HCT116 (cell line): ENCODE measurements at regions not wholly inside any gene's neighbourhood (a gene's known extent, or its start where the extent isn't known, plus 50 kb on each side); places are given as distances from the start of the nearest gene placed in this dataset.
A peak's percentile ranks its signal among the peaks of the same experiment; 100 is the strongest.

ENCODE experiments used
- ATAC-seq: fragments of 200-7000 bp; cut with Tn5 transposase; 2 replicates; pipeline ENCODE4 v1.9.1; 2020; ENCODE audit warnings: mild to moderate bottlenecking, moderate library complexity
- BruUV-seq: library from RNA; stranded (reverse); fragments of 400-500 nt; replicated peaks from 2 replicates; lab custom pipeline; 2021; lab: Mats Ljungman, UMichigan
- CTCF ChIA-PET: fragments of 300-600 bp; sonication (Branson Sonifier 250); formaldehyde crosslinking; loops from one replicate; lab custom pipeline; 2021; ENCODE audit warnings: antibody characterized with exemption; lab: Charles Lee
- POLR2A ChIA-PET: fragments of 300-600, 350-600 bp; sonication (Branson Sonifier 250); formaldehyde crosslinking; loops from one replicate; lab custom pipeline; 2021; ENCODE audit warnings: antibody characterized with exemption; lab: Charles Lee
- RAD21 ChIA-PET, 2 experiments: fragments of 300-600 bp; sonication (Branson Sonifier 250); formaldehyde crosslinking; loops; one replicate each; lab custom pipeline; 2023; ENCODE audit warnings: low total read pairs in 2 of 2; ENCODE audit not compliant: uncharacterized antibody in 2 of 2, unreplicated experiment in 2 of 2, low non-redundant PET in 1 of 2; lab: Charles Lee
- DNase-seq: peaks from one replicate; pipeline ENCODE4 v3.0.0-alpha.2; 2010; ENCODE audit warnings: low read depth, low spot score
- H2AFZ ChIP-seq: fragments of 200-600 bp; shearing (Covaris generic), sonication (generic); 2 replicates; pipeline ENCODE4 v1.6.1; 2017; ENCODE audit warnings: low read depth, mixed run types, mixed read lengths, antibody characterized with exemption, low read length; ENCODE audit not compliant: poor library complexity, severe bottlenecking
- H3K27ac ChIP-seq: 2 replicates; pipeline ENCODE4 v1.5.1; 2012; ENCODE audit warnings: low read depth, low read length
- H3K27me3 ChIP-seq: fragments of 200-600 bp; sonication (generic); 2 replicates; pipeline ENCODE4 v1.6.1; 2016; ENCODE audit warnings: mixed run types, low read length, mixed read lengths; ENCODE audit not compliant: insufficient read depth
- H3K36me3 ChIP-seq, 2 experiments: fragments of 200-500 bp in 1 of 2; fragments of 200-600 bp in 1 of 2; sonication (Bioruptor generic) in 1 of 2; sonication (generic) in 1 of 2; 2 replicates each; pipeline versions ENCODE4 v1.5.1 to v1.6.1; 2014 to 2016; ENCODE audit warnings: low read length in 2 of 2, inconsistent platforms in 1 of 2, mixed read lengths in 1 of 2, mixed run types in 1 of 2; ENCODE audit not compliant: insufficient read depth in 2 of 2, control insufficient read depth in 1 of 2
- H3K4me1 ChIP-seq, 2 experiments: fragments of 200-600 bp in 1 of 2; sonication (generic) in 1 of 2; 2 replicates each; pipeline versions ENCODE4 v1.5.1 to v1.6.1; 2012 to 2017; ENCODE audit warnings: low read length in 2 of 2, inconsistent platforms in 1 of 2, mild to moderate bottlenecking in 1 of 2, mixed read lengths in 1 of 2, mixed run types in 1 of 2, moderate library complexity in 1 of 2; ENCODE audit not compliant: insufficient read depth in 2 of 2, control insufficient read depth in 1 of 2
- H3K4me2 ChIP-seq: fragments of 200-600 bp; sonication (generic); 2 replicates; pipeline ENCODE4 v1.6.1; 2017; ENCODE audit warnings: mixed run types, low read length, mixed read lengths
- H3K4me3 ChIP-seq, 2 experiments: fragments of 200-600 bp in 1 of 2; sonication (generic) in 1 of 2; replicated peaks in 1 of 2; 2 replicates each; pipeline ENCODE4 v1.5.1; 2011 to 2016; ENCODE audit warnings: low read length in 2 of 2, control low read depth in 1 of 2, low read depth in 1 of 2, mild to moderate bottlenecking in 1 of 2, mixed read lengths in 1 of 2, mixed run types in 1 of 2
- H3K79me2 ChIP-seq: fragments of 200-600 bp; sonication (generic); 2 replicates; pipeline ENCODE4 v1.6.1; 2017; ENCODE audit warnings: mild to moderate bottlenecking, mixed run types, low read length, moderate library complexity, mixed read lengths; ENCODE audit not compliant: insufficient read depth
- H3K9ac ChIP-seq: fragments of 200-600 bp; sonication (generic); 2 replicates; pipeline ENCODE4 v1.6.1; 2016; ENCODE audit warnings: low read length, mixed read lengths
- H3K9me2 ChIP-seq: fragments of 200-600 bp; sonication (generic), shearing (Covaris generic); 2 replicates; pipeline ENCODE4 v1.6.1; 2017; ENCODE audit warnings: mixed run types, mild to moderate bottlenecking, moderate library complexity; ENCODE audit not compliant: insufficient read depth
- H3K9me3 ChIP-seq, 2 experiments: fragments of 200-500 bp in 1 of 2; fragments of 200-600 bp in 1 of 2; sonication (Bioruptor generic) in 1 of 2; sonication (generic) in 1 of 2; 2 replicates each; pipeline ENCODE4 v1.6.1; 2014 to 2017; ENCODE audit warnings: low read length in 2 of 2, mixed read lengths in 2 of 2, inconsistent platforms in 1 of 2, low read depth in 1 of 2, mild to moderate bottlenecking in 1 of 2, mixed run types in 1 of 2, moderate library complexity in 1 of 2; ENCODE audit not compliant: control insufficient read depth in 1 of 2, insufficient read depth in 1 of 2
- H4K20me1 ChIP-seq: fragments of 200-600 bp; sonication (generic), shearing (Covaris generic); 2 replicates; pipeline ENCODE4 v1.6.1; 2017; ENCODE audit warnings: mixed run types, mild to moderate bottlenecking, moderate library complexity; ENCODE audit not compliant: insufficient read depth
- CBX3 ChIP-seq: IDR thresholded peaks from 2 replicates; pipeline ENCODE4 v1.6.1; 2012; ENCODE audit warnings: low read depth
- CEBPB ChIP-seq: IDR thresholded peaks from 2 replicates; pipeline ENCODE4 v1.6.1; 2012; ENCODE audit warnings: low read depth
- EGR1 ChIP-seq: IDR thresholded peaks from 2 replicates; pipeline ENCODE4 v1.6.1; 2012; ENCODE audit warnings: low read depth
- ELF1 ChIP-seq: IDR thresholded peaks from 2 replicates; pipeline ENCODE4 v1.6.1; 2012; ENCODE audit warnings: low read depth, borderline replicate concordance
- EZH2 ChIP-seq: fragments of 200-600 bp; sonication (generic); IDR thresholded peaks from 2 replicates; pipeline ENCODE4 v1.6.1; 2017; ENCODE audit warnings: antibody characterized with exemption, mixed run types
- FOSL1 ChIP-seq: IDR thresholded peaks from 2 replicates; pipeline ENCODE4 v1.6.1; 2012; ENCODE audit warnings: low read depth
- JUND ChIP-seq: IDR thresholded peaks from 2 replicates; pipeline ENCODE4 v1.6.1; 2012
- MAX ChIP-seq: IDR thresholded peaks from 2 replicates; pipeline ENCODE4 v1.6.1; 2012
- POLR2AphosphoS5 ChIP-seq: IDR thresholded peaks from 2 replicates; pipeline ENCODE4 v1.6.1; 2011; ENCODE audit warnings: mild to moderate bottlenecking, low read depth, low read length, moderate library complexity
- RAD21 ChIP-seq: IDR thresholded peaks from 2 replicates; pipeline ENCODE4 v1.6.1; 2012; ENCODE audit warnings: low read depth, mild to moderate bottlenecking
- SP1 ChIP-seq: IDR thresholded peaks from 2 replicates; pipeline ENCODE4 v1.6.1; 2012; ENCODE audit warnings: low read depth
- SRF ChIP-seq: IDR thresholded peaks from 2 replicates; pipeline ENCODE4 v1.6.1; 2012; ENCODE audit warnings: low read depth
- TCF7L2 ChIP-seq: IDR thresholded peaks from 2 replicates; pipeline ENCODE4 v1.7.0; 2011; ENCODE audit warnings: borderline replicate concordance, inconsistent platforms; ENCODE audit not compliant: insufficient read depth, insufficient read length; ENCODE audit errors: extremely low read depth
- YY1 ChIP-seq: IDR thresholded peaks from 2 replicates; pipeline ENCODE4 v1.6.1; 2011; ENCODE audit warnings: low read length, low read depth, moderate library complexity, mild to moderate bottlenecking; ENCODE audit not compliant: insufficient replicate concordance; ENCODE audit errors: extremely low read depth
- ZFX ChIP-seq: fragments of 450-650 bp; IDR thresholded peaks from 2 replicates; pipeline ENCODE4 v1.6.1; 2017
- intact Hi-C: fragments of 100-400 bp; cut with micrococcal nuclease; formaldehyde crosslinking; loops from 2 replicates; pipeline ENCODE4 v1.10.0; 2022

DNA sequence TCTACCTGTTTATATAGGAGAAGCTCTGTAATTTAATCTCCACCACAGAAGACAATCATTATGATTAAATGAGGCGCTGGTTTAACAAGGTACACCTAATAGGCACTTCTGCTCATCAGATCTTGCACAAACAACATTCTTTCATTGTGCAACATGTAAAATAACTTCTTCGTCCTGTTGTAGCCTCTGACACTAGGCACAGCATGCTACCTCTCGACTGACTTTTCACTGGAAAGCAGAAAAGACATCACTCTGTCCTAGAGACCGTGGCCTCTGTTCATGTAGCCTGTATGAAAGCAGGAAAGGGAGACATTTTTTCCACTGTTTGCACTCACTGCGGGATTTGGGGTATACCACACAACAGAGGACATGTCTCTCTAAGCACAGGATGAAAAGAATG, 316.5 kb downstream of the IRS1 start:
- no peak for DNase-seq
- Histone ChIP-seq H3K9ac (peak overlapping the region; percentile 59), H3K9me3 (no peaks in the 10 kb centered on the region), H3K27ac (peak overlapping the region; percentile 82), H3K4me2 (peak overlapping the region; percentile 65), H4K20me1 (no peaks in the 10 kb centered on the region), H3K27me3 (no peaks in the 10 kb centered on the region), H3K4me1 (peaks cover 33 to 64% of the 10 kb centered on the region in 2 experiments), H3K4me3 (0 out of 4 replicates have a peak overlapping the region, but pooled peaks of 1 of the 2 experiments have one; percentile 28), H3K36me3 (0 out of 4 replicates have a peak, but pooled peaks cover 0 to 4% of the 10 kb centered on the region in 2 experiments), H2AFZ (peak overlapping the region; percentile 47), H3K79me2 (no peaks in the 10 kb centered on the region), H3K9me2 (no peaks in the 10 kb centered on the region)
- ChIA-PET CTCF (no interaction called here), RAD21 (no interaction called here), POLR2A (no interaction called here)
- BruUV-seq: no TSS peak
- peak; percentile 21; the same call in 1 of the 2 replicates for ATAC-seq
- 0 out of 2 replicates have a peak, but pooled peaks have one; percentile 29 for TF ChIP-seq CEBPB
- TF ChIP-seq FOSL1: no peak; the same call in 1 of the 2 replicates
- intact Hi-C loops: no loop called here

- RAD21 ChIA-PET: interaction anchor here in 1 of 2 experiments (0.6 kb wide), 1 partner anchor 333 kb away, joined by 3 read pairs; no protein-coding TSS in a partner anchor
- TSS peak; percentile 41 for BruUV-seq
- Histone ChIP-seq H3K9me3 (no peaks in the 10 kb centered on the region; a peak in 1 of 4 replicates), H4K20me1 (no peaks in the 10 kb centered on the region), H3K4me1 (peaks cover 51 to 88% of the 10 kb centered on the region in 2 experiments), H3K4me3 (peak overlapping the region in 1 of 2 experiments; percentile 2; a peak in 1 of 4 replicates), H3K79me2 (no peaks in the 10 kb centered on the region), H3K27ac (peak overlapping the region; percentile 90), H3K9me2 (no peaks in the 10 kb centered on the region), H3K27me3 (no peaks in the 10 kb centered on the region), H3K36me3 (peaks cover 0 to 10% of the 10 kb centered on the region in 2 experiments; a peak in 1 of 4 replicates), H3K9ac (peak overlapping the region; percentile 61), H3K4me2 (peak overlapping the region; percentile 64), H2AFZ (peak overlapping the region; percentile 44)
- TF ChIP-seq CBX3 (peak; percentile 96), JUND (peak; percentile 89), ZFX (peak; percentile 61; the same call in 1 of the 2 replicates), TCF7L2 (peak; percentile 74), SRF (0 out of 2 replicates have a peak, but pooled peaks have one; percentile 13), FOSL1 (peak; percentile 80), ELF1 (peak; percentile 64), MAX (peak; percentile 97), SP1 (peak; percentile 83), YY1 (peak; percentile 71), RAD21 (peak; percentile 21; the same call in 1 of the 2 replicates), EGR1 (no peak), EZH2 (no peak), CEBPB (no peak), POLR2AphosphoS5 (peak; percentile 77)
- CTCF ChIA-PET: no interaction called here
- POLR2A ChIA-PET: interaction anchor here (0.9 kb wide), 1 partner anchor 15 kb away, joined by 3 read pairs; no protein-coding TSS in a partner anchor
- intact Hi-C loops: no loop called here
- ATAC-seq: peak; percentile 85
- peak; percentile 82 for DNase-seq
Observed at GRCh38 chr2:226478109-226478809, 321.4 kb downstream of the IRS1 start.
